HG03135 (cell line): ENCODE measurements at regions not wholly inside any gene's neighbourhood (a gene's known extent, or its start where the extent isn't known, plus 50 kb on each side); places are given as distances from the start of the nearest gene placed in this dataset.

Source experiments
- ATAC-seq: cut with Tn5 transposase; IDR thresholded peaks from one replicate; pipeline ENCODE4 v1.9.1; 2021; ENCODE audit warnings: mild to moderate bottlenecking, moderate library complexity; ENCODE audit not compliant: unreplicated experiment

- no peak for ATAC-seq
These were observed 182.8 kb downstream of the PIK3C3 start for GRCh38 chr18:42137693-42138375.

GRCh38 chr18:42141439-42141838 is 186.4 kb downstream of the PIK3C3 start:
- no peak for ATAC-seq

- no peak for ATAC-seq
These were observed 200.0 kb downstream of the PIK3C3 start for GRCh38 chr18:42155024-42155423.

- ATAC-seq, result no peak
These were observed 201.2 kb downstream of the PIK3C3 start for GRCh38 chr18:42156281-42156680.

- ATAC-seq, result no peak
These were observed 202.4 kb downstream of the PIK3C3 start for GRCh38 chr18:42157420-42157819.

- ATAC-seq, result no peak
These were observed 202.8 kb downstream of the PIK3C3 start for GRCh38 chr18:42157878-42158277.

- ATAC-seq, result no peak
These were observed 204.1 kb downstream of the PIK3C3 start for GRCh38 chr18:42159146-42159545.

- no peak for ATAC-seq
These were observed 208.3 kb downstream of the PIK3C3 start for GRCh38 chr18:42163321-42163720.

- ATAC-seq, result no peak
These were observed 209.5 kb downstream of the PIK3C3 start for GRCh38 chr18:42164556-42164955.

- no peak for ATAC-seq
These were observed 211.0 kb downstream of the PIK3C3 start for GRCh38 chr18:42165922-42166513.

GRCh38 chr18:42168487-42168886 is 213.5 kb downstream of the PIK3C3 start:
- ATAC-seq, result no peak

GRCh38 chr18:42168907-42169306 is 213.9 kb downstream of the PIK3C3 start:
- no peak for ATAC-seq

GRCh38 chr18:42174909-42175308 is 219.9 kb downstream of the PIK3C3 start:
- ATAC-seq, result no peak

GRCh38 chr18:42176599-42176998 is 221.6 kb downstream of the PIK3C3 start:
- ATAC-seq, result no peak

GRCh38 chr18:42177390-42177789 is 222.4 kb downstream of the PIK3C3 start:
- ATAC-seq, result no peak

- ATAC-seq, result no peak
These were observed 223.5 kb downstream of the PIK3C3 start for GRCh38 chr18:42178376-42179080.

- no peak for ATAC-seq
These were observed 224.6 kb downstream of the PIK3C3 start for GRCh38 chr18:42179542-42180121.

- ATAC-seq, result no peak
These were observed 226.4 kb downstream of the PIK3C3 start for GRCh38 chr18:42181474-42181873.

- ATAC-seq, result no peak
These were observed 228.0 kb downstream of the PIK3C3 start for GRCh38 chr18:42182728-42183700.

GRCh38 chr18:42183746-42184145 is 228.7 kb downstream of the PIK3C3 start:
- ATAC-seq, result no peak
